Renal pelvis (tissue), 1 donor: ENCODE measurements at regions not wholly inside any gene's neighbourhood (a gene's known extent, or its start where the extent isn't known, plus 50 kb on each side); places are given as distances from the start of the nearest gene placed in this dataset.
A peak's percentile ranks its signal among the peaks of the same experiment; 100 is the strongest.

Experiments used
- DNase-seq: peaks from one replicate; pipeline ENCODE4 v3.0.0-alpha.2; 2013

DNA sequence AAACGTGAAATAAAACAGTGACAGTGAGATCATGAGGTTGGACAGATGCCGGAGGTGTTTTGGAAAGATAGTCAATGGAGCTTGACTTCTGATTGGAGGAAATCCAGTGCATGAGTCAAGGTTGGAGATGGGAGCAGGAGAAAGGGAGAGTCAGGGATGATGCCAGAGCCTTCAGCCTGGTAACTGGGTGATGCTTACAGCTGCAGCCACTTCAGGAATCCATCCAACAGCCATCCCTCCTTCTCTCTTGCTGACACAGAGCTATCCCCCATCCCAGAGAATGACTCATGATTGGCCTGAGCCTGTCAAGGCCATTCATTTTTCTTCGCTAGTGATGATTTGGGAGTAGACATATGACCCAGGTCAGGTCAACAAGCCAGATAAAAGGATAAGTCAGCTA lies 112.8 kb downstream of the SAMD5 start:
- no peak for DNase-seq

DNA sequence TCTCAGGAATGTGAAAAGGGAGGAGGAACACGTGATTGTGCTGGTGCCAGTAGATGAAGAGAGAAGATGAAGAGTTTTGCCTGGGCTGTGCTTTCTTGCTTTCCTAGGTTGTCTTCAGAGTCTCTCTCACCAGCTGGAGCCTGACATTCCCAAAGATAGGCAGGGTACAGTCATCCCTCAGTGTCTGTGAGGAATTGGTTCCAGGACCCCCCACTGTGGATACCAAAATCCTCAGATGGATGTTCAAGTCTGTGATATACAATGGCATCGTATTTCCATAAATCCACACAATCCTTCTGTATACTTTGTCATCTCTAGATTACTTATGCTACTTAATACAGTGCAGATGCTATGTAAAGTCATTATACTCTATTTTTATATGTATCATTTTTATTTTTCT lies 113.5 kb downstream of the SAMD5 start:
- no peak for DNase-seq

DNA sequence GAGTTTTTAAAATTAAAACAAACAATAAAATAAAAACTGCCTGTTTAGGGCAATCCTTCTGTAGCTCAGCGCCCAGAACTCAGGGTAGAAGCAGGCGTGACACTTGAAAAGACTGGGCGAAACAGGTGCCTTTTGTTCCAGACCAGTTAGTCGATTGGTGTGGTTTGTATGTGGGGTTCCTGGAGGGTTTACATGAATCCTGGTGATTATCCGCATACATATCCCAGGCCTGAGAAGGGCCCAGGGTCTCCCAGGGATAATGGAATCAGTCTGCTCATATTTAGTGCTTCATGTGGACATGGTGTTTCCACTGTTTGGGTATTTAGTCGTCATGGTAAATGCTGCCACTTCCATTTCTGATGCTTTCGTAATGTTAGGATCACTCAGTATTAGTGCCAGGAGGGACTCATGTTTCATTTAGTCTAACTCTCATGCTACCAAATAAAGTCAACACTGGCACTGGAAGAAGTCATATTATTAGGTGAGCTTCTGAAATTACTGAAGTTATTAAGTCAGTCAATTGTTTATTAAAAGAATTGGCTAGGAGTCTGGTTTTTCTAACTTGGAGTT lies 116.5 kb downstream of the SAMD5 start:
- DNase-seq: no peak

DNA sequence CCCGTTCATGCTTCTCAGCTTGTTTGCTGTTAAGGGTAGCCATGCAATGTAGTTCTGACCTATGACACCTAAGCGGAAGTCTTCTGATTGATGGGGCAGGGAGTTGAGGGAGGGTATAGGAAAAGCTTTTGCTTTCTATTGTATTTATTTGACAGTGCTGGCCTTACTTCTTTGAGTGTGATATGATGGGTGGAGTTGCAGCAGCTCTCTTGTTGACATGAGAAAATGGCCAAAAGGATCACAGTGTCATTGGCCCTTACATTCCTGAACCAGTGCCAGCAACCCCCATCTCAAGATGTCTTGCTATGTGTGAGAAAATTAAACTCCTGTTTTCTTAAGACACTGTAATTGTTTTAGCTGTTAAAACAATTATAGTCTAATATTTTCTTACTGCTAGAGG lies 117.5 kb downstream of the SAMD5 start:
- DNase-seq: no peak

DNA sequence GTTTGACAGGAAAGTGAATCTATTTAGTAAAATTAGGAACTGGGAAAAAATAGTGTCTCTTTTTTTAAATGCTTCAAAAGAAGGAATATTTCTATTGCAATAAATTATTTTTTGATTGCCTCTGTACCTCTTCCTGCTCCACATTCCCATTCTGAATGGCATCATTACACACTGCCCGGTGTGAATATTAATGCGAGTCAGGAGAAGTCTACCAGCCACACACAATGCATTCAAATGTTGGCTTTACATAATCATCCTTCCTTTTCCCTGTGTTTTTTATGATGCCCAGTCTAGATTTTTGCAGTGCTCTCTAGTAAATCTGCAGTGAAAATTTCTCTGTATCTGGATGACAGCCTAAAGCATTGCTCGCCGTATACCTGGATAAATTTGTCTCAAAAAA lies 118.9 kb downstream of the SAMD5 start:
- no peak for DNase-seq

DNA sequence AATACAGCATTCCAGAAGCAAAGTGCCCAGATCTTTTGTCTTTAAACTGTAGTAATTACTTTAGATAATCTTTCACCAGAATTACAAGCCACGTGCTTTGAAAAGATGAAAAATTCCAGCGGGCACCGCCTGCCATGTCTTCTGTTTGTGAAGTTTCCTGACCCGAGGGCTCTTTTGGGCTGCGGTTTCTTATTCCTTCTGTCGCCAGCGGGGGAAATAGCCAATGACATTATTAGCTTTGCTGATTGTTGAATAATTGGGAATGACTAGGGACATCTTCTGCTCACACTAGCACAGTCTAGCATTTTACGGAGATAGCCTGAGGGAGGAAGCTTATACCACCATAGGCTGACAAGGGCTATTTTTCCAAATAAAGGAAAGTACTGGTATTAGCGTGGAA lies 124.7 kb downstream of the SAMD5 start:
- no peak for DNase-seq

DNA sequence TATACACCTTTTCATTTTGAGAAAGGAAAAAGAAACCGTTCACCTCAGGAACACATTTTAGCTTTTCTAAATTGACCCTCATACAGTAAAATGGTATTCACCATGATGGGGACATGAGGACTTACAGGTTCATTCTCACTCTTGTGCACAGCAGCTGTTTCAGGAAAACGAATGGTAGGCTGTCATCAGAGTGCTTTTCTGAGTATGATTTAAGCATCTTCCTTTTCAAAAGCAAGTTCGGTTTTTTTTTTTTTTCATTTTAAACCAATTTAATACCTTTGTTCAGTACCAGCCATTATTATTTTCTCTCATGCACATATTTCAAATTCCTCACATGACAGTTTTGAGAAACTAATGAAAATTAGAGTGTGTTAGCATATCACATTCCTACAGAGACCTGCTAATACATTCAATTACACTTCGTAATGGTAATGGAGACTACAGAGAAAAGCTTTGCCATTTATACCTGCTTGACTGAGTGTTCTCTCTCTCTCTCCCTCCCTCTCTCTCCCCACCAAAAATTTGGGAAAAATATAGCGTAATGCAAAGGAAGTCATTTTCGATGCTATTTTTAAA lies 129.2 kb downstream of the SAMD5 start:
- no peak for DNase-seq

DNA sequence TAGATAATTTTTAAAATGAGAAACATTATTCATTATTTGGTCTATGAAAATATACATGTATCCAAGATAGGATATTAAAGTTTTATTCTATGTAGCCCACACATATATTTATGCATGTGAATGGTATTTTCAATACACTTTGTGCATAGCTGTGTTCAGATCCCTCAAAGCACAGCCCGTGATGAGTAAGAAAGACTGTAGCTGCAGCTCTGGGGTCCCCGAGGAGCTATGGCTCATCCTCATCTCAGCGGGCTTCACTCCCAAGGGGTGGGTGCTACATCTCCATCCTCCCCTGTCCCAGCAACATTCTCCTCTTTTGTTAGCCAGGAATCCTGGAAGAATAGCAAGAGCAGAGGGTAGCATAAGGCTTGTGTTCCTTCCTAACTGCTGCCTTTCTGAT lies 130.8 kb downstream of the SAMD5 start:
- no peak for DNase-seq

DNA sequence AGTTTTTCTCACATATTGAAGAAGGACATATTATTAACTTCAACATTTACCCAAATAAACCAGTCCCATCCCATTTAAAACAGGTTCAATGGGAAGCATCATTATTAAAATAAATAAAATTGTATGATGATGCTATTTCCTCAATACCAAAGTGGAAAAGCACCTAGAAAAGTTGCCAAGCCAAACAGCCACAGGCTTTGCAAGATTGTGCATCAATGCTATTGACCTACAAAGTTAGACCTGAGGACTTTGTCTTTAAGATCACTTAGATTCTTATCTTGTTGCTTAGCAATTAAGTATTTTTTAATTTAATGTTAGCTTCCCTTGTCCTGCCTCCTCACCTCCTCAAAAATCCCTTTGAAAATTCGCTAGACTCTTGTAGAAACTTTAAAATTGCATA lies 132.1 kb downstream of the SAMD5 start:
- DNase-seq: no peak

DNA sequence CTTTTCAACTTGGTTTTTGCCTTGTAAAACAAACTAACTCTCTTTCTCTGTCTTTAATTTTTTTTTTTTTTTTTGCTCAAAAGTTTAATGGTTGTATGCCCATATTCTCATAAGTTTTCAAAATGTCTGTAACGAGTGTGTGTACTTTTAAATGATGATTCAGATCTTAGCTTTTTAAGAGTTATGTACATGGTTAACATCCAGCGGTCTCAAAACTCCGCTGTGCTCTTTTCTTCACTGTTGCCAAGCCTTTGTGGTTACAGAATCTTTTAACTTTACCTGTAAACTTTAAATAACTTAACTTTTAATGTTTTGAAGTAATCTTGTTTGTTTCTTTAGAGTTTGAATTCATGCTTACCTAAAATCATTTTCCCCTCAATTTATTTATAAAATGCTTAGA lies 133.0 kb downstream of the SAMD5 start:
- DNase-seq: no peak

DNA sequence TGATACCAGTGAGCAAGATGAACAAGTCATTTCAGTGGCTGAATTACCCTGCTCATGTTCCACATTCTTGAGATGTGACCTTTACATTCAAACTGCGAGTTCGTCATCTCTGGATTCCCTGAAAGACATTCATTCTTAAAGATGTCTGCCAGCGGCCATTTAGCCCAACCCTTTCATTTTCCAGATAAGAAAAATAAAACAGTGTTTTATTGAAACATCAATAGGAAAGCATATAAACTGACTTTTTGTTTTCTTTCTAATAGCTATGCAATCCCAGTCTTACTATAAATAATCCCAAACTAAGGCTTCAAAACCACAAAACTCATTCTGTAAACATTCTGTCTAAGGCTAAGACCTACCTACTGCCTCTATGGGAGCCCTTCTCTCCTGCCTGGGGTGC lies 134.0 kb downstream of the SAMD5 start:
- DNase-seq: no peak

DNA sequence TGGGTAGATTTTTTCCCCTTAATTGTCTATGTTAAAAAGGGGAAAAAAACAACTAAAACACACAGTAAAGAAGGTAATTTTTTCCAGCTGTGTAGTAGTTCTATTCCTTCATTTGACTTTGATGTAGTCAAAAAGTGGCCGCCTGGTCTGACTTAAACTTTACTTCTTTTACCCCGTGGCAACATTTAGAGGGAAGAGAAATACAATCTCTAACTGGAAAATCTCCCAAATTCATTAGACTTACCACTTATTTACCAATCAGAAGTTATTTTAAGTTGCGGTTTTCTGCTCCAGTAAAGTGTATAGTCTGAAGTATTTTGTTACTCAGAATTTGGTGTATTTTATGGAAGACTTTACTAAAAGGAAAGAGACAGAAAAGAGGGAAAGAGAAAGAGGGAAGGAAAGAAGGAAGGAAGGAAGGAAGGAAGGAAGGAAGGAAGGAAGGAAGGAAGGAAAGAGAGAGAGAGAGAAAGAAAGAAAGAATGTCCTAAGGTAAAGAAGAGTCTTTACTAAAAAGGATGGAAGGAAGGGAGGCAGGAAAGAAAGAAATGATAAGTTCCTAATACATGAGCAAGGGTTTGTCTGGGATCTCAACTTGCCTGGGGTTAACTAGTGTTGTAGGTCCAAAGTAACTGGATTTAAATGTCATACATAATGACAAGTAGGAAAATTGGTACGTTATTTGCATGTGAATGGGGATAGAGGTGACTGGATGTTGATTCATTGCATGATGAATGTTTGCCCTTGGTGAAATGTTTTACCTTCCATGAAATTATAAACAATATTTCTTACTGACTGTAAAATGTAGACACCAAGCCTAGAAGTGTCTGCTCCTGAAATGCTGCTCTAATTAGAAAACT lies 135.1 kb downstream of the SAMD5 start:
- DNase-seq: no peak

DNA sequence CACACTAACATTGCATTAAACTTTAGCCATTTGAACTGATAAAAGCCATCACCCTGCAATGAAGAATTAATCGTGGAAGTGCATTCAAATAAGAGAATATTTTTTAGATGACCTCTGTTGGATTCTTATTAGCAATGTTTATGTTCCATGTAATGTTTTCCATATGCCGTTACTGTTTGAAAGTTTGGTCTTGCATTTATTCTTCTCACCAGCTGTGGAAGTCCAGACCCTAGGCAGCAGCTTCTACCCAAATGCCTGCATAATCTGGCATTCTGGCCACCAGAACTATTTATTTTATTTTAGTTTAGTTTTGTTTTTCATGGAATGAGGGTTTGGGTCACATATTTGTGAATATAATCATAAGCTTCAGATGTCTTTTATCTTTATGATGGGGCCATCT lies 140.4 kb downstream of the SAMD5 start:
- peak; percentile 19 for DNase-seq

DNA sequence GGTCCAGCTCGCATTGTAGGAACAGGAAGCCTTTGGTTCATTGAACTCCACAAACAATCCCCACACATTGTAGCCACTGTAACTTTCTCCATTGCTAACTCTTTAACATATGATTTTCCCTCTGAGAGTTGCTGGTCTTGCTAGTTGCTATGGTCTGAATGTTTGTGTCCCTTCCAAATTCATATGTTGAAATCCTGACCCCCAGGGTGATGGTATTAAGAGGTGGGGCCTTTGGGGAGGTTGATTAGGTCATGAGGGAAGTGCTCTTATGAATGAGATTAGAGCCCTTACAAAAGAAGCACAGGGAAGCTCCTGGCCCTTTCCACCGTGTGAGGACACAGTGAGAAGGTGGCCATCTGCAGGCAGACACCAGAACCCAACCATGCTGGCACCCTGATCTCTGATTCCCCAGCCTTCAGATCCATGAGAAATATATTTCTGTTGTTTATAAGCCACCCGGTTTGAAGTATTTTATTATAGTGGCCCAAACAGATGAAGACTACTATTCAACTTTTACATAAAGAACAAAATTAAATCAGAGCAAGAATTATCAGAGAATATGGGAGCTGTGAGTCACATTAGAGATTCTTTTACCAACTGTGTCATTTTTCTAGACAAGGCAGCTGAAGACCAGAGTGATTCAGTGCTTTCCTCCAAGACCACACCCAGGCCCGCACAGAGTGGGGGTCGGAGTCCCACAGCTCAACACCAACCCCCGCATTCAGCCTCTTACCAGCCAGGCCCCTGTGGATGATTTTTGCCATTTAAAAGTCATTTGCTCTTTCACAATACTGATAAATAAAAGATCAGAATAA lies 143.0 kb downstream of the SAMD5 start:
- DNase-seq: peak; percentile 3

DNA sequence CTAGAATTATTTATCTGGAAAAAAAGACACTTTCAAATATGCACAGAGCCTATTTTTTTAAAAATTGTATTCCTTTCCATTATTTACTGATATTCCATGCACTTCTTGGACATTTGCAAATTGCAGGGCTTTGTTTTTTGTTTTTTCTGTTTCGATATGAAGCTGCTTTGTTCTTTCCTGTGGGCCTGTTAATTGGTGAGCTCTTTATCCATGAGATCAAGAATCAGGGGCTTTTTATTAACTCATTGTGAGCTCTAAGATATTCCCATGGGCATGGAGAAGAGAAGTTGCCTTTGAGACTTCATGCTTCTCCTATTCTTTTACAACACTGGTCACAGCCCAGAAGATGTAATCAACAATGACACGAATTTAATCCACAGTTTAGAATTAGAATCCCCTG lies 145.1 kb downstream of the SAMD5 start:
- no peak for DNase-seq

DNA sequence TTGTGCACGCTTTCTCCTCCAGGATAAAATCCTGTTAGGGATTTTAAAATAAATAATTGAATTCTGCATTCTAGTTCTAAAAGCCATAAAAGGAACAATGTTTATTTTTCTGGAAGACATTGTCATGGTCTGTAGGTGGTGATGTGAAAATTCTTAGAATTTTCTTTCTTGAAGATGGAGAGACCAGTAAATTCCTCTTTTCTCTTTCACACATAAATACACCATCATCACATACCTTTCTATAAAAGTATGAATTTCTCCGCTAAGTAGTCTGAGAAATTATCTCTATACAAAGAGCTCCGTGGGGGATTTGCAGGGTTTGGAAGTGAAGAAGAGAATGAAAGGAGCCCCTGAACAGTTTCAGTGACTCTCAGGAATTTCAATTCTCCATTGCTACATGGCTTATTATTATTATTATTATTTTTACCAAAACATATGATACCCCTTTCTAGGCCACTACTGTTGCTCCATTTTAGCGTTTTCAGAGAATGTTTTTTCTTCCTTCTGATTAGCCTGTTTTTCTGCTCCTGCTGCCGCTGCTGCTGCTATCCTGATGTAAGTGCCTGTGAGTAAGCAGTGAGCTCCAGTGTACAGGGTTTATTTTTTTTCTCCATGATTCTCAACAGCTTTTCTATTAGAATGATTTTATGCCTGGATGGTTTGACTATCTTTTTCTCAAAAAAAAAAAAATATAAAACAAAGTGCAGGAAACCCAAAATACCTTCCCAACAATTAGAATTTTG lies 145.8 kb downstream of the SAMD5 start:
- no peak for DNase-seq

DNA sequence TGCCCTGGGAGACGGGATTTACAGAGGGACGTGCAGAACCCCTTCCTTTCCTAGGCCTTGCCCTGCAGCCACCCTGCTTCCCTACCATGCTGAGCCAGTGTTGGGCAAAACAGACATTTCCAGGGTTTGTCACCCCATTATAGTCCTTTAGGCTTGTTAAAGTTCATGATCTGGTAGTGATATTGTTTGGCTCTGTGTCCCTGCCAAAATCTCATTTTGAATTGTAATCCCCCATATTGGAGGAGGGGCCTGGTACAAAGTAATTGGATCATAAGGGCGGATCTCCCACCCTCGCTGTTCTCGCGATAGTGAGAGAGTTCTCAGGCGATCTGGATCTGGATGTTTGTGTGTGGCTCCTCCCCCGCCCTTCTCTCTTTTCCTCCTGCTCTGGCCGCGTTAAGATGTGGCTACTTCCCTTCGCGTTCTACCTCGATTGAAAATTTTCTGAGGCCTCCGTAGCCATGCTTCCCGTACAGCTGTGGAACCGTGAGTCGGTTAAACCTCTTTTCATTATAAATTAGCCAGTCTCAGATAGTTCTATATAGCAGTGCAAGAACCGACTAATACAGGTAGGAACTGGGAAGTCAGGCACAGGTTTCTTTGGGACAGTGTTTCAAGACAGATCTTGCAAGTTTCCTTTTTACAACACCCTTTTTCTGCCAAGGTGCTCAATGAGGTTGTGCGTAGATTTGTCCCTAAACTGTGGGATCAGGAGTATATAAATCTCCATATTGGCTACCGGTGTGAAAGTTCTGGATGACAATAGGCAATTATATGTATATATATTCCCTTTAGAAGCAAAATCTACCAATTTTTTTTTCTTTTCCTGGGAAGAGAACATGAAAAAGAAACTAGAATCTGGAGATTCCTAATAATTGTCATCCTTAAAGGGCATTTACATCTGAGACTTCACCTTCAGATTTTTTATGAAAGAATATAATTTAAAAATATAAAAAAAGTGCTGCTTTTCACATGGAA lies 152.1 kb downstream of the SAMD5 start:
- DNase-seq: no peak

DNA sequence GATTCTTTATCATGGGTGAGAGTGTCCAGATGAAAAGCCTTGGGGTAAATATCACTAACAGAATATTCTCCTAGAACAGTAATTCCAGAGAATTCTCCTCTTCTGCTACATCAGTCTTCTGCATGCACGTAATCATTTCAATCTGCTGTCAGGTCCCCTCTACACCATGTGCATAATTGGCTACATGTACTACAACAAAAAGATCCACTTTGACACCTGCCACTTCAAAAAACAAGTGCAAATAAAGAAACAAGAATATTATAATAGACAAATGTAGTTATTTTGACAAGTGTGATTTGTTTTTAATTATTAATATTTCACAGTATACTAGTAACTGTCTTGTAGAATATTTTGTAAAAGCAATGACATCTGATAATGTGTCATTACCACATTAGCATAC lies 154.2 kb downstream of the SAMD5 start:
- no peak for DNase-seq

DNA sequence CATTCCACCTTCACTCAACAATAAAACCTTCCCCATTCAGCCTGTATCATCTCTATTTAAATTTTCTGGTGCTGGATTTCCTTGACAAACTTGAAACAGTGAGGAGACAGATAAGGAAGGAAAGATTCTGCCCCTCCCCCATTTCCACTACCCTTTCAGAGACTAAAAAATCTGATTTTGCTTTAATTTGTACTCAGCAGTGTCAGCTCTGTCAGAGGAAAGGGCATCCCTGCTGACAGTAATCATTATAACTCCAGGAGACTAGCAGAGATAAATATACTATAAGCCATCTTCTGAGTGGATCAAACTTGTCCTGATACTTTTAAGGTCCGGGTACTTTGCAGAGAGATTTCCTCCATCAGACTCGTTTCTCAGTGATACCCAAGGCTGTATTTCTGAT lies 155.6 kb downstream of the SAMD5 start:
- DNase-seq: no peak

DNA sequence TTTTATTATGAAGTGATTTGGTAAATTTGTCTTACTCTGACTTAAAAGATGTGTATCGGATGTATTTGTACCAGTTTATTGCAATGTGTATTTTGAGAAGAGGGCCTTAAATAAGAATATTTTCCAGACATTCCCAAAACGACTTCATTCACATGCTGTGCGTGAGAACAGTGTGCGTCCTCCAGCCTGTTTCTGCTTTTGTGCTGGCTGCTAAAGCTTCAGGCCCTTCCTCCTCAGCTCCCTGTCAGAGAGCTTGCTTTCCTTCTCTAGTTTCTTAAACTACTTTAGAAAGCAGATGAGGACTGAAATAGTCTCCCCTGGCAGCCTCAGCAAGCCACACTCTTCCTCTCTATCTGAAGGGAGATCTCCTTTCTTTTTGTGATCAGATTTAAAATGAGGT lies 157.8 kb downstream of the SAMD5 start:
- no peak for DNase-seq

DNA sequence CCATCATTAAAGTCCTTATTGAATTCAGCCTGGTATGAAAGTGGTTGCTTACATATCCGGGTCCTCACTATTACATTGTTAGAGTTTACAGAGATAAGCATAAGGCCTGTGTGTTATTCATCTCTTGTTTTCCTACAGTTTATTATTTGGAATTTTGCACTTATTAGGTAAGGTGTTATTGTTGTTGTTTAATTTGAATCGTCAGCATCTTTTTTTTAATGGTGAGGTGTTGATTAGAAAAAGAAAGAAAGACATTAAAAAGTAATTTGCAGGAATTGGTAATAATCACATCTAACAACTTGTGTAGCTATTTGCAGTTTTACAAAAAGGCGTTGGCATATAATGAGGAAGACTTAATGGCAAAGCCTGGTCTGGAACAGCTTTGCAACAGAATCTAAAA lies 158.6 kb downstream of the SAMD5 start:
- DNase-seq: no peak
